Fibroblast of lung (primary cell): ENCODE measurements at regions not wholly inside any gene's neighbourhood (a gene's known extent, or its start where the extent isn't known, plus 50 kb on each side); places are given as distances from the start of the nearest gene placed in this dataset.

ENCODE experiments used
- DNase-seq, 2 donors: peaks; one replicate each; pipeline versions ENCODE4 v3.0.0 to v3.0.0-alpha.2; 2010; ENCODE audit warnings: low read depth in 2 of 2
- H2AFZ ChIP-seq: 2 replicates; pipeline ENCODE4 v1.5.1; 2012; ENCODE audit warnings: low read length, control low read depth, inconsistent platforms
- H3K27ac ChIP-seq: 2 replicates; pipeline ENCODE4 v1.5.1; 2011; ENCODE audit warnings: low read length, control low read depth; ENCODE audit not compliant: insufficient read depth
- H3K27me3 ChIP-seq: 2 replicates; pipeline ENCODE4 v1.5.1; 2011; ENCODE audit warnings: mild to moderate bottlenecking, low read length; ENCODE audit not compliant: control insufficient read depth, insufficient read depth
- H3K36me3 ChIP-seq: 2 replicates; pipeline ENCODE4 v1.5.1; 2011; ENCODE audit warnings: low read length; ENCODE audit not compliant: control insufficient read depth, insufficient read depth
- H3K4me1 ChIP-seq: 2 replicates; pipeline ENCODE4 v1.5.1; 2011; ENCODE audit warnings: low read length; ENCODE audit not compliant: control insufficient read depth, insufficient read depth; ENCODE audit errors: extremely low read depth
- H3K4me2 ChIP-seq: 2 replicates; pipeline ENCODE4 v1.5.1; 2011; ENCODE audit warnings: low read length, control low read depth; ENCODE audit not compliant: insufficient read depth; ENCODE audit errors: extremely low read depth
- H3K4me3 ChIP-seq, 4 experiments: fragments of 200-600 bp in 1 of 4; sonication (generic) in 1 of 4; replicated peaks in 1 of 4; 2 replicates each; pipeline ENCODE4 v1.5.1; 2011 to 2016; ENCODE audit warnings: low read length in 4 of 4, low read depth in 3 of 4, mild to moderate bottlenecking in 3 of 4, control low read depth in 2 of 4, inconsistent platforms in 1 of 4, mixed read lengths in 1 of 4; ENCODE audit not compliant: insufficient read depth in 1 of 4; ENCODE audit errors: control extremely low read depth in 1 of 4
- H3K79me2 ChIP-seq: 2 replicates; pipeline ENCODE4 v1.5.1; 2012; ENCODE audit warnings: mild to moderate bottlenecking, low read length, inconsistent platforms; ENCODE audit not compliant: control insufficient read depth, insufficient read depth
- H3K9ac ChIP-seq: 2 replicates; pipeline ENCODE4 v1.5.1; 2011; ENCODE audit warnings: mild to moderate bottlenecking, low read length, control low read depth; ENCODE audit not compliant: insufficient read depth
- H3K9me3 ChIP-seq: 2 replicates; pipeline ENCODE4 v1.5.1; 2012; ENCODE audit warnings: low read depth, low read length; ENCODE audit not compliant: control insufficient read depth, insufficient read depth
- H4K20me1 ChIP-seq: 2 replicates; pipeline ENCODE4 v1.5.1; 2011; ENCODE audit warnings: low read length; ENCODE audit not compliant: control insufficient read depth, insufficient read depth; ENCODE audit errors: extremely low read depth
- CTCF ChIP-seq, 2 donors: IDR thresholded peaks in 1 of 2; conservative IDR thresholded peaks in 1 of 2; 1 replicate in 1 of 2; 2 replicates in 1 of 2; pipeline ENCODE4 v1.5.1; 2011 to 2012; ENCODE audit warnings: low read length in 2 of 2, control low read depth in 1 of 2, inconsistent platforms in 1 of 2, low read depth in 1 of 2, mild to moderate bottlenecking in 1 of 2
- EZH2 ChIP-seq: IDR thresholded peaks from 2 replicates; pipeline ENCODE4 v1.5.1; 2012; ENCODE audit warnings: low read length, control low read depth, mild to moderate bottlenecking; ENCODE audit errors: missing control alignments

DNA sequence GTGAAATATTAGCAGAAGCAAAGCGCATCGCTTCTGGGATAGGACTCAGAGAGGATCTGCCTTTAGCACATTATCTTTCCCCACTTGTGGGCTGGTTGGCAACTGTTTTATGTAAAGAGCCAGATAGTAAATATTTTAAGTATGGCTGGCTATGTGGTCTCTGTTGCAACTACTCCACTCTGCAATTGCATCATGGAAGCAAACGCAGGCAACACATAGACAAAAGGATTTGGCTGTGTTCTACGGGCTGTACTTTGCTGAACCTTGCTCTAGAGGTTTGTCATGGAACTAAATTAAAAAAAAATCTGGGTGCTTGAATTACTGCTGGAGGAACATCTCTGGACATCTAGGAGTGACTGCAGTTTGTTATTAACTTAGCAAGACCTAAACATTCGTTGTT, 307.8 kb upstream of the TPK1 start:
- no peaks in the 10 kb centered on the region for H3K4me1 ChIP-seq
- no peaks in the 10 kb centered on the region for H3K36me3 ChIP-seq
- no peaks in the 10 kb centered on the region for H3K79me2 ChIP-seq
- H3K27me3 ChIP-seq = no peaks in the 10 kb centered on the region
- no peak for TF ChIP-seq EZH2
- TF ChIP-seq CTCF (conservative IDR thresholded peaks at IDR 0.05 in 1 of 2, IDR thresholded peaks at IDR 0.05 in 1 of 2; ENCODE audit: low read depth in 1 of 2, low read length in 2 of 2) = no peak
- H3K4me3 ChIP-seq = no peak overlapping the region
- no peak overlapping the region for H3K27ac ChIP-seq
- DNase-seq = peak in 1 of 2 donors; percentile 29
- no peaks in the 10 kb centered on the region for H4K20me1 ChIP-seq
- no peaks in the 10 kb centered on the region for H3K9me3 ChIP-seq
- no peak overlapping the region for H2AFZ ChIP-seq
- H3K9ac ChIP-seq = no peak overlapping the region
- H3K4me2 ChIP-seq = no peak overlapping the region

- no peaks in the 10 kb centered on the region for H3K9me3 ChIP-seq
- no peaks in the 10 kb centered on the region for H3K4me1 ChIP-seq
- H3K36me3 ChIP-seq = no peaks in the 10 kb centered on the region
- no peak overlapping the region for H2AFZ ChIP-seq
- no peak for DNase-seq
- H3K27me3 ChIP-seq = no peaks in the 10 kb centered on the region
- H3K79me2 ChIP-seq = no peaks in the 10 kb centered on the region
- H3K4me2 ChIP-seq = no peak overlapping the region
- H3K4me3 ChIP-seq = no peak overlapping the region
- no peak overlapping the region for H3K27ac ChIP-seq
- TF ChIP-seq EZH2 = no peak
- TF ChIP-seq CTCF (conservative IDR thresholded peaks at IDR 0.05 in 1 of 2, IDR thresholded peaks at IDR 0.05 in 1 of 2; ENCODE audit: low read depth in 1 of 2, low read length in 2 of 2) = no peak
- no peak overlapping the region for H3K9ac ChIP-seq
- no peaks in the 10 kb centered on the region for H4K20me1 ChIP-seq
Measured at GRCh38 chr7:145134377-145134776, 298.5 kb upstream of the TPK1 start.

GRCh38 chr7:145123502-145123901, 287.6 kb upstream of the TPK1 start:
- H3K27me3 ChIP-seq = no peaks in the 10 kb centered on the region
- H4K20me1 ChIP-seq = no peaks in the 10 kb centered on the region
- H3K4me3 ChIP-seq = no peak overlapping the region
- TF ChIP-seq EZH2 = no peak
- no peak for TF ChIP-seq CTCF (conservative IDR thresholded peaks at IDR 0.05 in 1 of 2, IDR thresholded peaks at IDR 0.05 in 1 of 2; ENCODE audit: low read depth in 1 of 2, low read length in 2 of 2)
- no peak overlapping the region for H2AFZ ChIP-seq
- no peak overlapping the region for H3K4me2 ChIP-seq
- H3K79me2 ChIP-seq = no peaks in the 10 kb centered on the region
- no peak for DNase-seq
- no peaks in the 10 kb centered on the region for H3K9me3 ChIP-seq
- H3K4me1 ChIP-seq = no peaks in the 10 kb centered on the region
- no peak overlapping the region for H3K27ac ChIP-seq
- no peaks in the 10 kb centered on the region for H3K36me3 ChIP-seq
- H3K9ac ChIP-seq = no peak overlapping the region
